OCI-LY1 (cell line): ENCODE measurements at regions not wholly inside any gene's neighbourhood (a gene's known extent, or its start where the extent isn't known, plus 50 kb on each side); places are given as distances from the start of the nearest gene placed in this dataset.
"Not testable (repeated sequence)": the region's sequence is repeated elsewhere in the genome, so short reads cannot be mapped to it uniquely, and the experiment has no call there.

Experiments
- H2AFZ ChIP-seq: fragments of 200-600 bp; sonication (generic), shearing (Covaris generic); 2 replicates; pipeline ENCODE4 v1.6.0; 2014; ENCODE audit warnings: antibody characterized with exemption, mild to moderate bottlenecking, low read length
- H3F3A ChIP-seq: fragments of 200-600 bp; sonication (generic), shearing (Covaris generic); 2 replicates; pipeline ENCODE4 v1.6.0; 2014; ENCODE audit warnings: mild to moderate bottlenecking, antibody characterized with exemption, low read length, moderate library complexity; ENCODE audit not compliant: insufficient read depth
- H3K27ac ChIP-seq: fragments of 200-600 bp; sonication (generic); 2 replicates; pipeline ENCODE4 v1.5.1; 2014; ENCODE audit warnings: low read length, mixed run types, mild to moderate bottlenecking, low read depth; ENCODE audit not compliant: poor library complexity, severe bottlenecking
- H3K27me3 ChIP-seq: fragments of 200-600 bp; sonication (generic); 2 replicates; pipeline ENCODE4 v1.6.0; 2014; ENCODE audit warnings: antibody characterized with exemption, mild to moderate bottlenecking, low read length, moderate library complexity; ENCODE audit not compliant: insufficient read depth
- H3K36me3 ChIP-seq: fragments of 200-600 bp; sonication (generic); 2 replicates; pipeline ENCODE4 v1.6.1; 2014; ENCODE audit warnings: mild to moderate bottlenecking, antibody characterized with exemption, low read length, moderate library complexity, mixed read lengths; ENCODE audit not compliant: insufficient read depth
- H3K4me1 ChIP-seq: fragments of 200-600 bp; sonication (generic); 2 replicates; pipeline ENCODE4 v1.5.1; 2014; ENCODE audit warnings: mild to moderate bottlenecking, low read length, moderate library complexity; ENCODE audit not compliant: insufficient read depth, severe bottlenecking
- H3K4me2 ChIP-seq: fragments of 200-600 bp; sonication (generic), shearing (Covaris generic); 2 replicates; pipeline ENCODE4 v1.6.1; 2014; ENCODE audit warnings: low read length
- H3K4me3 ChIP-seq: fragments of 200-600 bp; sonication (generic); 2 replicates; pipeline ENCODE4 v1.5.1; 2014; ENCODE audit warnings: low read length, low read depth, mild to moderate bottlenecking, mixed read lengths; ENCODE audit not compliant: poor library complexity, severe bottlenecking
- H3K79me2 ChIP-seq: fragments of 200-600 bp; shearing (Covaris generic); 2 replicates; pipeline ENCODE4 v1.6.1; 2016; ENCODE audit warnings: mixed run types, low read length, mixed read lengths; ENCODE audit not compliant: insufficient read depth
- H3K9ac ChIP-seq: fragments of 200-600 bp; sonication (generic), shearing (Covaris generic); 2 replicates; pipeline ENCODE4 v1.6.1; 2014; ENCODE audit warnings: mild to moderate bottlenecking, low read length, mixed read lengths
- H3K9me2 ChIP-seq: fragments of 200-600 bp; sonication (generic), shearing (Covaris generic); 2 replicates; pipeline ENCODE4 v1.6.1; 2014; ENCODE audit warnings: low read depth, mild to moderate bottlenecking, low read length, mixed read lengths
- H3K9me3 ChIP-seq: fragments of 200-600 bp; shearing (Covaris generic); 2 replicates; pipeline ENCODE4 v1.6.1; 2014; ENCODE audit warnings: low read length, mixed read lengths
- H4K20me1 ChIP-seq: fragments of 200-600 bp; sonication (generic), shearing (Covaris generic); 2 replicates; pipeline ENCODE4 v1.6.0; 2016; ENCODE audit warnings: mild to moderate bottlenecking, low read length; ENCODE audit not compliant: insufficient read depth
- CTCF ChIP-seq: fragments of 200-600 bp; sonication (generic), shearing (Covaris generic); IDR thresholded peaks from 2 replicates; pipeline ENCODE4 v1.5.1; 2017; ENCODE audit warnings: mild to moderate bottlenecking, antibody characterized with exemption, low read length, moderate library complexity, mixed read lengths
- EZH2 ChIP-seq: fragments of 200-600 bp; sonication (generic), shearing (Covaris generic); IDR thresholded peaks from 2 replicates; pipeline ENCODE4 v1.8.0; 2017; ENCODE audit warnings: borderline replicate concordance, mixed run types, mild to moderate bottlenecking, antibody characterized with exemption, low read length, moderate library complexity, mixed read lengths

GRCh38 chr10:84632866-84633265, 304.5 kb downstream of the CCSER2 start:
- Histone ChIP-seq H2AFZ (no peak overlapping the region), H3F3A (no peaks in the 10 kb centered on the region), H4K20me1 (no peaks in the 10 kb centered on the region), H3K9me2 (no peaks in the 10 kb centered on the region), H3K36me3 (no peaks in the 10 kb centered on the region), H3K27ac (no peak overlapping the region), H3K4me1 (no peaks in the 10 kb centered on the region), H3K9ac (no peak overlapping the region), H3K79me2 (no peaks in the 10 kb centered on the region), H3K4me3 (no peak overlapping the region), H3K27me3 (no peaks in the 10 kb centered on the region), H3K9me3 (no peaks in the 10 kb centered on the region), H3K4me2 (no peak overlapping the region)
- no peak for TF ChIP-seq CTCF
- no peak for TF ChIP-seq EZH2

- Histone ChIP-seq H3K9me3 (no peaks in the 10 kb centered on the region), H3K36me3 (no peaks in the 10 kb centered on the region), H3K9ac (no peak overlapping the region), H3K4me3 (no peak overlapping the region), H3F3A (no peaks in the 10 kb centered on the region), H3K9me2 (no peaks in the 10 kb centered on the region), H3K4me2 (no peak overlapping the region), H2AFZ (no peak overlapping the region), H3K27me3 (no peaks in the 10 kb centered on the region), H3K27ac (no peak overlapping the region), H4K20me1 (no peaks in the 10 kb centered on the region), H3K79me2 (no peaks in the 10 kb centered on the region), H3K4me1 (no peaks in the 10 kb centered on the region)
- TF ChIP-seq EZH2, result no peak
Measured at GRCh38 chr10:84634636-84635035, 306.2 kb downstream of the CCSER2 start.

GRCh38 chr10:84650628-84651027, 322.2 kb downstream of the CCSER2 start:
- not testable (repeated sequence) for H4K20me1 ChIP-seq, H3K9me2 ChIP-seq, H3K27me3 ChIP-seq, H3K27ac ChIP-seq, H3K79me2 ChIP-seq, H3K4me1 ChIP-seq, H3K4me2 ChIP-seq, H3K9me3 ChIP-seq, H3K9ac ChIP-seq, H3K36me3 ChIP-seq, H3K4me3 ChIP-seq, H3F3A ChIP-seq, H2AFZ ChIP-seq

GRCh38 chr10:84654671-84655070, 326.3 kb downstream of the CCSER2 start:
- H2AFZ ChIP-seq, result no peak overlapping the region
- no peak overlapping the region for H3K4me3 ChIP-seq
- TF ChIP-seq EZH2 (no peak), CTCF (no peak)
- H3K9ac ChIP-seq, result no peak overlapping the region
- H3K79me2 ChIP-seq, result no peaks in the 10 kb centered on the region
- H3F3A ChIP-seq, result no peaks in the 10 kb centered on the region
- no peaks in the 10 kb centered on the region for H3K36me3 ChIP-seq
- H3K4me1 ChIP-seq, result no peaks in the 10 kb centered on the region
- no peaks in the 10 kb centered on the region for H3K9me3 ChIP-seq
- no peaks in the 10 kb centered on the region for H3K27me3 ChIP-seq
- H3K4me2 ChIP-seq, result no peak overlapping the region
- H3K27ac ChIP-seq, result no peak overlapping the region
- no peaks in the 10 kb centered on the region for H4K20me1 ChIP-seq
- H3K9me2 ChIP-seq, result no peaks in the 10 kb centered on the region
